IMR-90 (cell line): ENCODE measurements at regions not wholly inside any gene's neighbourhood (a gene's known extent, or its start where the extent isn't known, plus 50 kb on each side); places are given as distances from the start of the nearest gene placed in this dataset.

Source experiments
- POLR2A ChIP-seq: IDR thresholded peaks from 2 replicates; pipeline ENCODE4 v1.6.1; 2012; ENCODE audit warnings: mild to moderate bottlenecking, low read depth, low read length
- TF ChIP-seq, protein P1 (sequence below): conservative IDR thresholded peaks from 2 replicates; pipeline ENCODE4 v1.5.1; 2012; ENCODE audit warnings: mild to moderate bottlenecking, low read depth, low read length, improper control_type of control experiment

DNA sequence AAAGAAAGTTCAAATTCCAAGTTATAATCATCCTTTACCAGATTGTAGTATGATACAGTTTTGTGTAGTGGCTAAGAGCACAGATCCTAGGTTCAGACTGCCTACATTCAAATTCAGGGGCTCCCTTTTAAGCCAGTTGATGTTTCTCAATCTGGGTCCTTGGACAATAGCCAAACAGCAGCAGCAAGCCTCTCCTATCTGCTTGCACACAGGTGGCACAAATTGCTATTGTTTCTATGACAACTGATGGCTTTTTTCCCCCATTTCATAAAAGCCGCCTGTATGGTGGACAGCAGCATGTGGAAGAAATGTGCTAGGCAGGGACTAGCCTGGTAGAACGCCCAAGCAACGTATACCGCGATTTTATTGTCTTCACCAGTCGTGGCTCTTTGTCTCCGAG is 76.5 kb downstream of the S1PR1 start:
- TF ChIP-seq, protein P1, sequence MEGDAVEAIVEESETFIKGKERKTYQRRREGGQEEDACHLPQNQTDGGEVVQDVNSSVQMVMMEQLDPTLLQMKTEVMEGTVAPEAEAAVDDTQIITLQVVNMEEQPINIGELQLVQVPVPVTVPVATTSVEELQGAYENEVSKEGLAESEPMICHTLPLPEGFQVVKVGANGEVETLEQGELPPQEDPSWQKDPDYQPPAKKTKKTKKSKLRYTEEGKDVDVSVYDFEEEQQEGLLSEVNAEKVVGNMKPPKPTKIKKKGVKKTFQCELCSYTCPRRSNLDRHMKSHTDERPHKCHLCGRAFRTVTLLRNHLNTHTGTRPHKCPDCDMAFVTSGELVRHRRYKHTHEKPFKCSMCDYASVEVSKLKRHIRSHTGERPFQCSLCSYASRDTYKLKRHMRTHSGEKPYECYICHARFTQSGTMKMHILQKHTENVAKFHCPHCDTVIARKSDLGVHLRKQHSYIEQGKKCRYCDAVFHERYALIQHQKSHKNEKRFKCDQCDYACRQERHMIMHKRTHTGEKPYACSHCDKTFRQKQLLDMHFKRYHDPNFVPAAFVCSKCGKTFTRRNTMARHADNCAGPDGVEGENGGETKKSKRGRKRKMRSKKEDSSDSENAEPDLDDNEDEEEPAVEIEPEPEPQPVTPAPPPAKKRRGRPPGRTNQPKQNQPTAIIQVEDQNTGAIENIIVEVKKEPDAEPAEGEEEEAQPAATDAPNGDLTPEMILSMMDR, result no peak
- no peak for TF ChIP-seq POLR2A
